ENCODE measurements at regions not wholly inside any gene's neighbourhood (a gene's known extent, or its start where the extent isn't known, plus 50 kb on each side); places are given as distances from the start of the nearest gene placed in this dataset.
A peak's percentile ranks its signal among the peaks of the same experiment; 100 is the strongest.
"Not testable (repeated sequence)": the region's sequence is repeated elsewhere in the genome, so short reads cannot be mapped to it uniquely, and the experiment has no call there.

- no peak for DNase-seq
Measured at GRCh38 chr6:81901551-81901966, 149.1 kb upstream of the TENT5A start.

- DNase-seq: no peak
Measured at GRCh38 chr6:81900616-81901015, 148.1 kb upstream of the TENT5A start.

- DNase-seq: no peak
Measured at GRCh38 chr6:81897793-81898192, 145.3 kb upstream of the TENT5A start.

- no peak for DNase-seq
Measured at GRCh38 chr6:81896525-81897503, 144.3 kb upstream of the TENT5A start.

GRCh38 chr6:81895511-81896185 lies 143.2 kb upstream of the TENT5A start:
- DNase-seq: no peak

GRCh38 chr6:81894788-81895271 lies 142.3 kb upstream of the TENT5A start:
- DNase-seq: no peak

GRCh38 chr6:81894306-81894705 lies 141.8 kb upstream of the TENT5A start:
- no peak for DNase-seq

- no peak for DNase-seq
Measured at GRCh38 chr6:81892891-81893290, 140.4 kb upstream of the TENT5A start.

GRCh38 chr6:81891874-81892273 lies 139.4 kb upstream of the TENT5A start:
- no peak for DNase-seq

- no peak for DNase-seq
Measured at GRCh38 chr6:81890846-81891245, 138.4 kb upstream of the TENT5A start.

- DNase-seq: no peak
Measured at GRCh38 chr6:81889377-81890053, 137.0 kb upstream of the TENT5A start.

GRCh38 chr6:81886909-81887308 lies 134.4 kb upstream of the TENT5A start:
- not testable (repeated sequence) for DNase-seq

GRCh38 chr6:81886157-81886556 lies 133.7 kb upstream of the TENT5A start:
- no peak for DNase-seq

- no peak for DNase-seq
Measured at GRCh38 chr6:81881660-81882059, 129.2 kb upstream of the TENT5A start.

- no peak for DNase-seq
Measured at GRCh38 chr6:81878479-81878878, 126.0 kb upstream of the TENT5A start.

- DNase-seq: no peak
Measured at GRCh38 chr6:81876971-81877370, 124.5 kb upstream of the TENT5A start.

GRCh38 chr6:81875782-81876293 lies 123.4 kb upstream of the TENT5A start:
- no peak for DNase-seq

GRCh38 chr6:81869749-81870508 lies 117.4 kb upstream of the TENT5A start:
- DNase-seq: not testable (repeated sequence)

- DNase-seq: peak; percentile 55
Measured at GRCh38 chr6:81865712-81866111, 113.2 kb upstream of the TENT5A start.

- no peak for DNase-seq
Measured at GRCh38 chr6:81864124-81864523, 111.6 kb upstream of the TENT5A start.

- no peak for DNase-seq
Measured at GRCh38 chr6:81863123-81863522, 110.6 kb upstream of the TENT5A start.

- DNase-seq: no peak
Measured at GRCh38 chr6:81861281-81861680, 108.8 kb upstream of the TENT5A start.
